Nephron progenitor cell (in vitro differentiated cells): ENCODE measurements at regions not wholly inside any gene's neighbourhood (a gene's known extent, or its start where the extent isn't known, plus 50 kb on each side); places are given as distances from the start of the nearest gene placed in this dataset.

Experiments
- DNase-seq: peaks from one replicate; pipeline ENCODE4 v3.0.0; 2021
- H3K27ac Mint-ChIP-seq: 2 replicates; pipeline ENCODE4 v1.8.0; 2021; ENCODE audit warnings: mild to moderate bottlenecking, moderate library complexity, mixed read lengths
- H3K27me3 Mint-ChIP-seq: 2 replicates; pipeline ENCODE4 v1.8.0; 2021; ENCODE audit warnings: mild to moderate bottlenecking, low read depth, mixed read lengths; ENCODE audit not compliant: poor library complexity
- H3K36me3 Mint-ChIP-seq: 2 replicates; pipeline ENCODE4 v1.8.0; 2021; ENCODE audit warnings: low read depth, mixed read lengths
- H3K4me1 Mint-ChIP-seq: 2 replicates; pipeline ENCODE4 v1.8.0; 2021; ENCODE audit warnings: mixed read lengths
- H3K4me3 Mint-ChIP-seq: 2 replicates; pipeline ENCODE4 v1.8.0; 2021; ENCODE audit warnings: mild to moderate bottlenecking, moderate library complexity, mixed read lengths
- H3K9me3 Mint-ChIP-seq: 2 replicates; pipeline ENCODE4 v1.8.0; 2021; ENCODE audit warnings: mild to moderate bottlenecking, moderate library complexity, mixed read lengths
- CTCF ChIP-seq: fragments of 200-600 bp; sonication (generic); IDR thresholded peaks from 2 replicates; pipeline ENCODE4 v1.5.0; 2021; ENCODE audit warnings: antibody characterized with exemption

- DNase-seq, result no peak
- peaks cover 19% of the 10 kb centered on the region for H3K27me3 Mint-ChIP-seq
- no peaks in the 10 kb centered on the region for H3K4me1 Mint-ChIP-seq
- no peak overlapping the region for H3K27ac Mint-ChIP-seq
- TF ChIP-seq CTCF, result no peak
- H3K36me3 Mint-ChIP-seq, result no peaks in the 10 kb centered on the region
- no peak overlapping the region for H3K4me3 Mint-ChIP-seq
- H3K9me3 Mint-ChIP-seq, result peaks cover 18% of the 10 kb centered on the region
Measured at GRCh38 chr5:79865579-79865978, 125.5 kb downstream of the MTX3 start.

GRCh38 chr5:79864364-79864763 is 126.7 kb downstream of the MTX3 start:
- H3K36me3 Mint-ChIP-seq, result no peaks in the 10 kb centered on the region
- H3K4me1 Mint-ChIP-seq, result no peaks in the 10 kb centered on the region
- H3K27me3 Mint-ChIP-seq, result peaks cover 24% of the 10 kb centered on the region
- peaks cover 8% of the 10 kb centered on the region for H3K9me3 Mint-ChIP-seq
- no peak for TF ChIP-seq CTCF
- H3K4me3 Mint-ChIP-seq, result no peak overlapping the region
- DNase-seq, result no peak
- H3K27ac Mint-ChIP-seq, result no peak overlapping the region

GRCh38 chr5:79859588-79859987 is 131.5 kb downstream of the MTX3 start:
- H3K27ac Mint-ChIP-seq, result no peak overlapping the region
- H3K4me3 Mint-ChIP-seq, result no peak overlapping the region
- peaks cover 29% of the 10 kb centered on the region for H3K27me3 Mint-ChIP-seq
- no peak for TF ChIP-seq CTCF
- H3K9me3 Mint-ChIP-seq, result no peaks in the 10 kb centered on the region
- H3K36me3 Mint-ChIP-seq, result no peaks in the 10 kb centered on the region
- DNase-seq, result no peak
- no peaks in the 10 kb centered on the region for H3K4me1 Mint-ChIP-seq

- H3K36me3 Mint-ChIP-seq, result no peaks in the 10 kb centered on the region
- peaks cover 2% of the 10 kb centered on the region for H3K4me1 Mint-ChIP-seq
- H3K4me3 Mint-ChIP-seq, result no peak overlapping the region
- H3K27me3 Mint-ChIP-seq, result peaks cover 29% of the 10 kb centered on the region
- peak; percentile 42 for TF ChIP-seq CTCF
- DNase-seq, result no peak
- H3K27ac Mint-ChIP-seq, result no peak overlapping the region
- no peaks in the 10 kb centered on the region for H3K9me3 Mint-ChIP-seq
Measured at GRCh38 chr5:79858410-79858723, 132.7 kb downstream of the MTX3 start.

GRCh38 chr5:79857714-79858409 is 133.2 kb downstream of the MTX3 start:
- Mint-ChIP-seq H3K27ac (no peak overlapping the region), H3K36me3 (no peaks in the 10 kb centered on the region), H3K27me3 (peaks cover 25% of the 10 kb centered on the region), H3K9me3 (no peaks in the 10 kb centered on the region), H3K4me1 (peaks cover 5% of the 10 kb centered on the region), H3K4me3 (no peak overlapping the region)
- peak; percentile 88 for DNase-seq
- peak; percentile 93 for TF ChIP-seq CTCF

GRCh38 chr5:79856456-79857055 is 134.5 kb downstream of the MTX3 start:
- Mint-ChIP-seq H3K4me1 (peaks cover 15% of the 10 kb centered on the region), H3K27ac (no peak overlapping the region), H3K36me3 (no peaks in the 10 kb centered on the region), H3K27me3 (peaks cover 19% of the 10 kb centered on the region), H3K4me3 (no peak overlapping the region), H3K9me3 (no peaks in the 10 kb centered on the region)
- TF ChIP-seq CTCF, result no peak
- no peak for DNase-seq
